Neural progenitor cell (in vitro differentiated cells): ENCODE measurements at regions not wholly inside any gene's neighbourhood (a gene's known extent, or its start where the extent isn't known, plus 50 kb on each side); places are given as distances from the start of the nearest gene placed in this dataset.

ENCODE experiments used
- DNase-seq: peaks from one replicate; pipeline ENCODE4 v3.0.0-alpha.2; 2016; ENCODE audit warnings: low spot score
- H2AFZ ChIP-seq: fragments of 200-600 bp; sonication (generic); replicated peaks from 2 replicates; pipeline ENCODE4 v1.6.1; 2016; ENCODE audit warnings: antibody characterized with exemption
- H3F3A ChIP-seq: fragments of 200-600 bp; sonication (generic); 2 replicates; pipeline ENCODE4 v1.6.1; 2016; ENCODE audit warnings: antibody characterized with exemption, low read depth
- H3K27ac ChIP-seq: fragments of 200-600 bp; sonication (generic); 2 replicates; pipeline ENCODE4 v1.5.1; 2016; ENCODE audit warnings: mild to moderate bottlenecking
- H3K27me3 ChIP-seq: fragments of 200-600 bp; sonication (generic); 2 replicates; pipeline ENCODE4 v1.6.1; 2016; ENCODE audit warnings: mild to moderate bottlenecking, moderate library complexity
- H3K36me3 ChIP-seq: fragments of 200-600 bp; sonication (generic); 2 replicates; pipeline ENCODE4 v1.5.1; 2016
- H3K4me1 ChIP-seq: fragments of 200-600 bp; sonication (generic); 2 replicates; pipeline ENCODE4 v1.6.1; 2016; ENCODE audit warnings: mixed run types
- H3K4me2 ChIP-seq: fragments of 200-600 bp; sonication (generic); 2 replicates; pipeline ENCODE4 v1.6.1; 2016
- H3K4me3 ChIP-seq: fragments of 200-600 bp; sonication (generic); 2 replicates; pipeline ENCODE4 v1.5.1; 2016
- H3K79me2 ChIP-seq: fragments of 200-600 bp; sonication (generic); 2 replicates; pipeline ENCODE4 v1.6.1; 2016; ENCODE audit warnings: low read depth
- H3K9ac ChIP-seq: fragments of 200-600 bp; sonication (generic); 2 replicates; pipeline ENCODE4 v1.6.1; 2016
- H3K9me3 ChIP-seq: fragments of 200-600 bp; sonication (generic); 2 replicates; pipeline ENCODE4 v1.5.1; 2016; ENCODE audit warnings: low read depth
- H4K20me1 ChIP-seq: fragments of 200-600 bp; sonication (generic); 2 replicates; pipeline ENCODE4 v1.6.1; 2016; ENCODE audit warnings: low read depth
- H3K27ac Mint-ChIP-seq: 3 replicates; pipeline ENCODE4 v1.8.0; 2021; ENCODE audit warnings: mixed read lengths
- H3K27me3 Mint-ChIP-seq: 2 replicates; pipeline ENCODE4 v1.8.0; 2022; ENCODE audit warnings: low read depth, mild to moderate bottlenecking, inconsistent platforms, moderate library complexity, mixed read lengths; ENCODE audit not compliant: insufficient read depth
- H3K36me3 Mint-ChIP-seq: 3 replicates; pipeline ENCODE4 v1.8.0; 2021; ENCODE audit warnings: mixed read lengths
- H3K4me1 Mint-ChIP-seq: 3 replicates; pipeline ENCODE4 v1.8.0; 2021; ENCODE audit warnings: mixed read lengths
- H3K4me3 Mint-ChIP-seq: 3 replicates; pipeline ENCODE4 v1.8.0; 2021; ENCODE audit warnings: mild to moderate bottlenecking, moderate library complexity, mixed read lengths
- H3K9me3 Mint-ChIP-seq: 3 replicates; pipeline ENCODE4 v1.8.0; 2020; ENCODE audit warnings: mixed read lengths
- EZH2 ChIP-seq: fragments of 200-600 bp; sonication (generic); IDR thresholded peaks from 2 replicates; pipeline ENCODE4 v1.6.1; 2017; ENCODE audit warnings: antibody characterized with exemption, mild to moderate bottlenecking, moderate library complexity
- EZH2phosphoT487 ChIP-seq: fragments of 200-600 bp; sonication (generic); IDR thresholded peaks from 2 replicates; pipeline ENCODE4 v1.6.1; 2017; ENCODE audit warnings: antibody characterized with exemption
- TF ChIP-seq, protein P1 (sequence below): fragments of 200-600 bp; sonication (generic); IDR thresholded peaks from 2 replicates; pipeline ENCODE4 v1.5.1; 2017; ENCODE audit warnings: antibody characterized with exemption, mild to moderate bottlenecking

DNA sequence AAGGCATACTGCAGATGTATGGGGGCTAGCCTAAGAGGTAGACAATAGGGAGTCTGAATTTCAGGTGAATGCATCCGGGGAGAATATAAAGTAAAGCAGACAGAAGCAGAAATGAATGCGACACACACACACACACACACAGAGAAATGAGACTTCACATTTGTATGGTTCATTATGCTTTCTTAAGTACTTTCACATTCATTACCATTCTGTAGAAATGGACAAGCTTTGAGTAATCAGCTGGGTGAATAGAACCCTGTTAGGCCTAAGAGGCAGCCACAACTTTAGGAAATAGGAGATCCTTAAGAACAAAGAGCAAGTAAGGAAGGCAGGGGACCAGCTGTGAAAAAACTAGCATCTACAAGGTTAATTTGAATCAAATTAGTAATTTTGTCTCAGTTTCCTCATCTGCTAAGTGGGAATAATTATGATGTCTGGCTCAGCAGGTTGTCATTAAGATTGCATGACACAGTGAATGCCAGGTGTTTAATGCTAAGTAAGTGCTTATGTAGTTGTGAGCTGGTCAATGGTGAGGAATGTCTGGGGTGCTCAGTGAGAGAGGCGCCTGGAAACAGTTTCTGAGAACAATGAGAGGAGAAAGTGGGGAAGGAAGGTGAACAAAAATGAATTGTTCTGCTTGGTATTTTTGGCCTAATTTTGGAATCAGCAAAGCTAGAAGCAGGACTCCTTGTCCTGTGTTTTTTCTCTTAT is 265.8 kb upstream of the CLINT1 start:
- TF ChIP-seq EZH2phosphoT487: no peak
- TF ChIP-seq, protein P1, sequence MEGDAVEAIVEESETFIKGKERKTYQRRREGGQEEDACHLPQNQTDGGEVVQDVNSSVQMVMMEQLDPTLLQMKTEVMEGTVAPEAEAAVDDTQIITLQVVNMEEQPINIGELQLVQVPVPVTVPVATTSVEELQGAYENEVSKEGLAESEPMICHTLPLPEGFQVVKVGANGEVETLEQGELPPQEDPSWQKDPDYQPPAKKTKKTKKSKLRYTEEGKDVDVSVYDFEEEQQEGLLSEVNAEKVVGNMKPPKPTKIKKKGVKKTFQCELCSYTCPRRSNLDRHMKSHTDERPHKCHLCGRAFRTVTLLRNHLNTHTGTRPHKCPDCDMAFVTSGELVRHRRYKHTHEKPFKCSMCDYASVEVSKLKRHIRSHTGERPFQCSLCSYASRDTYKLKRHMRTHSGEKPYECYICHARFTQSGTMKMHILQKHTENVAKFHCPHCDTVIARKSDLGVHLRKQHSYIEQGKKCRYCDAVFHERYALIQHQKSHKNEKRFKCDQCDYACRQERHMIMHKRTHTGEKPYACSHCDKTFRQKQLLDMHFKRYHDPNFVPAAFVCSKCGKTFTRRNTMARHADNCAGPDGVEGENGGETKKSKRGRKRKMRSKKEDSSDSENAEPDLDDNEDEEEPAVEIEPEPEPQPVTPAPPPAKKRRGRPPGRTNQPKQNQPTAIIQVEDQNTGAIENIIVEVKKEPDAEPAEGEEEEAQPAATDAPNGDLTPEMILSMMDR: no peak
- no peak for TF ChIP-seq EZH2
- H3K27ac Mint-ChIP-seq: no peak overlapping the region
- no peaks in the 10 kb centered on the region for H4K20me1 ChIP-seq
- no peaks in the 10 kb centered on the region for H3K9me3 Mint-ChIP-seq
- H3K4me1 ChIP-seq: peaks cover 9% of the 10 kb centered on the region
- H3K27ac ChIP-seq: no peak overlapping the region
- no peaks in the 10 kb centered on the region for H3F3A ChIP-seq
- no peak overlapping the region for H3K4me3 Mint-ChIP-seq
- no peaks in the 10 kb centered on the region for H3K36me3 ChIP-seq
- no peak overlapping the region for H3K4me3 ChIP-seq
- no peaks in the 10 kb centered on the region for H3K9me3 ChIP-seq
- peaks cover under 1% of the 10 kb centered on the region for H3K27me3 ChIP-seq
- no peak overlapping the region for H3K9ac ChIP-seq
- peaks cover 26% of the 10 kb centered on the region for H3K4me1 Mint-ChIP-seq
- H3K36me3 Mint-ChIP-seq: no peaks in the 10 kb centered on the region
- H3K27me3 Mint-ChIP-seq: peaks cover 5% of the 10 kb centered on the region
- H2AFZ ChIP-seq: no peak overlapping the region
- peak; percentile 27 for DNase-seq
- H3K4me2 ChIP-seq: no peak overlapping the region
- H3K79me2 ChIP-seq: no peaks in the 10 kb centered on the region

DNA sequence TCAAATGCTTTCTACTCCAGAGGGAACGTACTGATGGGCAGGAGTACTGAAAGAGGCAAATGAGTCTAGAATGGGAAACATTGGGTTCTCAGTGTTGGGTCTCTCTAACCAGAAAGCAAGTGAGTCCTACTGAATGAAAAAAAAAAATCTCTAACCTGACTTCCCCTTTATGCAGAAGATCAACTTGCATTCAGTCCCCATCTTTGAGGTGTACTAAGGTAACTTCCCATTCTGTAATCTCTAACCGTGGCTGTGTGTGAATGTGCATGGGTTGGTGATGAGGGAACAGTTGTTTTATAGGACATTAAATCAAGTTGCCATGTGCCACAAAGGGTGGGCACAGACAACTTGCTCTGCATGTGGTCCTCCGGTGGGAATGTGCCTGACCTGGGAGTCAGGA is 264.6 kb upstream of the CLINT1 start:
- Histone ChIP-seq H3K9me3 (no peaks in the 10 kb centered on the region), H3K4me2 (no peak overlapping the region), H3K4me1 (peaks cover 9% of the 10 kb centered on the region), H3K36me3 (no peaks in the 10 kb centered on the region), H3K27ac (no peak overlapping the region), H3K79me2 (no peaks in the 10 kb centered on the region), H3K9ac (no peak overlapping the region), H4K20me1 (no peaks in the 10 kb centered on the region), H3K4me3 (no peak overlapping the region), H2AFZ (no peak overlapping the region), H3F3A (no peaks in the 10 kb centered on the region), H3K27me3 (peaks cover 4% of the 10 kb centered on the region)
- no peaks in the 10 kb centered on the region for H3K36me3 Mint-ChIP-seq
- no peaks in the 10 kb centered on the region for H3K9me3 Mint-ChIP-seq
- H3K4me1 Mint-ChIP-seq: peaks cover 28% of the 10 kb centered on the region
- no peak overlapping the region for H3K27ac Mint-ChIP-seq
- H3K27me3 Mint-ChIP-seq: peaks cover 5% of the 10 kb centered on the region
- no peak overlapping the region for H3K4me3 Mint-ChIP-seq
- DNase-seq: no peak
- TF ChIP-seq EZH2 (no peak), EZH2phosphoT487 (no peak)
- TF ChIP-seq, protein P1: no peak

DNA sequence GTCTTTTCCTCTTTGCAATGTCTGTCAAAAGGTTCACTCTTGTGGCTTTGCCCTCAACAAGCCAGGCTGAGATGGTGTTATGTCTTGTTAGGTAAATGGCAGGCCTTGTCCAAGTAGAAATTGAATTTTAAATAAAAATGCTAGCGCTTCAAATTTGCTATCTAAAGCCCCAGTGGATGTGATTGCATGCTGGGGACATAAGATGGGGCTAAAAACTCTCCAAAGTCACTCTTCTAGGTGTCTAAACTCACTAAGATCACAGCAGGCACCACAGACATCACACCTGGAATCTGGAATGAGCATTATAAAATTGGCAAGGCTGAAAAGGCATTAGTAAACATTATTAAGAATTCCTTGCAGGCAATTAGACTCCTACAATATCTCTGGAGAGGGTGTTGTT is 262.7 kb upstream of the CLINT1 start:
- H3K4me1 ChIP-seq: no peaks in the 10 kb centered on the region
- H3K4me3 Mint-ChIP-seq: no peak overlapping the region
- no peak overlapping the region for H3K27ac ChIP-seq
- no peak overlapping the region for H2AFZ ChIP-seq
- no peak overlapping the region for H3K4me2 ChIP-seq
- no peaks in the 10 kb centered on the region for H4K20me1 ChIP-seq
- no peaks in the 10 kb centered on the region for H3K79me2 ChIP-seq
- H3K27me3 Mint-ChIP-seq: peaks cover 5% of the 10 kb centered on the region
- no peak overlapping the region for H3K4me3 ChIP-seq
- H3K36me3 ChIP-seq: no peaks in the 10 kb centered on the region
- H3K4me1 Mint-ChIP-seq: peaks cover 20% of the 10 kb centered on the region
- H3K36me3 Mint-ChIP-seq: no peaks in the 10 kb centered on the region
- no peaks in the 10 kb centered on the region for H3K9me3 Mint-ChIP-seq
- TF ChIP-seq, protein P1: no peak
- TF ChIP-seq EZH2phosphoT487 (no peak), EZH2 (no peak)
- no peaks in the 10 kb centered on the region for H3F3A ChIP-seq
- H3K27me3 ChIP-seq: peaks cover 4% of the 10 kb centered on the region
- no peaks in the 10 kb centered on the region for H3K9me3 ChIP-seq
- no peak for DNase-seq
- no peak overlapping the region for H3K9ac ChIP-seq
- peak overlapping the region; percentile 2 for H3K27ac Mint-ChIP-seq
